A549 (cell line): ENCODE measurements at regions not wholly inside any gene's neighbourhood (a gene's known extent, or its start where the extent isn't known, plus 50 kb on each side); places are given as distances from the start of the nearest gene placed in this dataset.

ENCODE experiments used
- ATAC-seq, 2 experiments: fragments of 200-7000 bp in 1 of 2; fragments of >200 bp in 1 of 2; cut with Nextera tagmentation in 1 of 2; cut with Tn5 transposase in 1 of 2; 3 replicates each; pipeline versions ENCODE4 v1.8.0 to v1.9.1; 2018 to 2020; ENCODE audit warnings: mild to moderate bottlenecking in 1 of 2, moderate library complexity in 1 of 2
- CTCF ChIA-PET: fragments of 300-600 bp; sonication (Branson Sonifier 250); formaldehyde crosslinking; extraction: SDS; loops from one replicate; lab custom pipeline; 2021; ENCODE audit warnings: antibody characterized with exemption, inconsistent platforms; lab: Yijun Ruan, JAX
- POLR2A ChIA-PET: fragments of 350-600 bp; formaldehyde crosslinking; extraction: SDS; loops from one replicate; lab custom pipeline; 2021; ENCODE audit warnings: antibody characterized with exemption, inconsistent platforms; lab: Yijun Ruan, JAX
- DNase-seq, 2 experiments: peaks; one replicate each; pipeline versions ENCODE4 v3.0.0 to v3.0.0-alpha.2; 2011 to 2016; ENCODE audit warnings: low read depth in 1 of 2, low spot score in 1 of 2
- FAIRE-seq: peaks from 2 replicates; lab custom pipeline; 2011; peaks lifted over from hg19 to GRCh38; lab: Jason Lieb, UNC
- H3K27ac ChIP-seq, 2 experiments: fragments of >200 bp; sonication (Bioruptor Twin); formaldehyde crosslinking; 3 replicates each; pipeline ENCODE4 v1.5.1; 2016 to 2017
- H3K4me1 ChIP-seq: fragments of >200 bp; sonication (Bioruptor Twin); formaldehyde crosslinking; 3 replicates; pipeline ENCODE4 v1.6.1; 2016
- H3K4me2 ChIP-seq: fragments of >200 bp; sonication (Bioruptor Twin); formaldehyde crosslinking; 3 replicates; pipeline ENCODE4 v1.6.1; 2016
- H3K4me3 ChIP-seq: fragments of >200 bp; sonication (Bioruptor Twin); formaldehyde crosslinking; 3 replicates; pipeline ENCODE4 v1.5.1; 2016
- H3K9me3 ChIP-seq: fragments of >200 bp; sonication (Bioruptor Twin); formaldehyde crosslinking; 3 replicates; pipeline ENCODE4 v1.6.1; 2016
- BHLHE40 ChIP-seq: IDR thresholded peaks from 2 replicates; pipeline ENCODE4 v1.6.1; 2012; ENCODE audit warnings: low read depth, low read length, inconsistent platforms
- CEBPB ChIP-seq, 2 experiments: fragments of >200 bp in 1 of 2; sonication (Bioruptor Twin) in 1 of 2; formaldehyde crosslinking in 1 of 2; IDR thresholded peaks; 2 replicates each; pipeline ENCODE4 v1.6.1; 2012 to 2016
- EHMT2 ChIP-seq: fragments of 200-600 bp; sonication (generic); IDR thresholded peaks from 2 replicates; pipeline ENCODE4 v1.6.1; 2016; ENCODE audit warnings: antibody characterized with exemption, low read depth, mild to moderate bottlenecking, moderate library complexity
- FOSB ChIP-seq: fragments of 250-450 bp; sonication (Bioruptor Pico); IDR thresholded peaks from 2 replicates; pipeline ENCODE4 v1.5.0; 2020; ENCODE audit warnings: mild to moderate bottlenecking, moderate library complexity
- HDAC2 ChIP-seq: fragments of 200-600 bp; sonication (generic); IDR thresholded peaks from 2 replicates; pipeline ENCODE4 v1.6.1; 2016
- POLR2A ChIP-seq: IDR thresholded peaks from 2 replicates; pipeline ENCODE4 v1.6.1; 2012; ENCODE audit warnings: mild to moderate bottlenecking, low read length
- POLR2AphosphoS2 ChIP-seq: conservative IDR thresholded peaks from 2 replicates; pipeline ENCODE4 v1.6.1; 2012; ENCODE audit warnings: low read length, improper control_type of control experiment, inconsistent platforms
- RFX5 ChIP-seq: fragments of 450-650 bp; IDR thresholded peaks from 2 replicates; pipeline ENCODE4 v1.7.1; 2014; ENCODE audit warnings: antibody characterized with exemption, mild to moderate bottlenecking, moderate library complexity
- WGBS: methylation state at CpG from one replicate; pipeline ENCODE4 v1.1.6; 2017; ENCODE audit errors: missing lambda C conversion rate; 5-methylcytosine and 5-hydroxymethylcytosine counted together
- TF ChIP-seq, protein P1 (sequence below): fragments of >200 bp; sonication (Bioruptor Twin); formaldehyde crosslinking; IDR thresholded peaks from 3 replicates; pipeline ENCODE4 v1.5.1; 2016
- TF ChIP-seq, protein P2 (sequence below): IDR thresholded peaks from 2 replicates; pipeline ENCODE4 v1.6.1; 2012
- TF ChIP-seq, protein P3 (sequence below): fragments of >200 bp; sonication (Bioruptor Twin); formaldehyde crosslinking; IDR thresholded peaks from 3 replicates; pipeline ENCODE4 v1.6.1; 2016

DNA sequence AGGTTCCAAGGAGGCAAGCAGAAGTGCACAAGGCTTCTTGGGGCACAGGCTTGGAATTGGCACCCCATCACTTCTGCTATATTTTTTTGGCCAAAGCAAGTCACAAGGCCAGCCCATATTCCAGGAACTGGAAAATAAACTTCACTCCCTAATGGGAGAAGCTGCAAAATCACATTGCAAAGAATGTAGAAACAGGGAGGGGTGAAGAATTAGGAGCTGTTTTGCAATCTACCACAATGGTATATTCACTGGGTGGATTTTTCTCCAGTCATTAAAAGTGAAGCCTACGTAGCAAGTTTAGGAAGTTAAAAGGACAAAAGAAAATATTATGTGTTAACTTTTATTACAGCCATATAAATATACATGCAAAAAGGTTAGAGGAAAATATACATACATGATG lies 464.8 kb downstream of the COG6 start:
- H3K4me2 ChIP-seq, result no peak overlapping the region
- CTCF ChIA-PET, result no interaction called here
- H3K9me3 ChIP-seq, result peaks cover 8% of the 10 kb centered on the region; the same call in 1 of the 3 replicates
- POLR2A ChIA-PET, result no interaction called here
- H3K4me3 ChIP-seq, result no peak overlapping the region
- no peak overlapping the region for H3K27ac ChIP-seq
- 94% methylated on average over 1 of the region's 1 CpG for WGBS
- DNase-seq, result no peak
- H3K4me1 ChIP-seq, result peaks cover 23% of the 10 kb centered on the region
- FAIRE-seq, result no peak
- no peak for TF ChIP-seq POLR2A
- TF ChIP-seq CEBPB (IDR thresholded peaks at IDR 0.05), result no peak
- TF ChIP-seq, protein P1, sequence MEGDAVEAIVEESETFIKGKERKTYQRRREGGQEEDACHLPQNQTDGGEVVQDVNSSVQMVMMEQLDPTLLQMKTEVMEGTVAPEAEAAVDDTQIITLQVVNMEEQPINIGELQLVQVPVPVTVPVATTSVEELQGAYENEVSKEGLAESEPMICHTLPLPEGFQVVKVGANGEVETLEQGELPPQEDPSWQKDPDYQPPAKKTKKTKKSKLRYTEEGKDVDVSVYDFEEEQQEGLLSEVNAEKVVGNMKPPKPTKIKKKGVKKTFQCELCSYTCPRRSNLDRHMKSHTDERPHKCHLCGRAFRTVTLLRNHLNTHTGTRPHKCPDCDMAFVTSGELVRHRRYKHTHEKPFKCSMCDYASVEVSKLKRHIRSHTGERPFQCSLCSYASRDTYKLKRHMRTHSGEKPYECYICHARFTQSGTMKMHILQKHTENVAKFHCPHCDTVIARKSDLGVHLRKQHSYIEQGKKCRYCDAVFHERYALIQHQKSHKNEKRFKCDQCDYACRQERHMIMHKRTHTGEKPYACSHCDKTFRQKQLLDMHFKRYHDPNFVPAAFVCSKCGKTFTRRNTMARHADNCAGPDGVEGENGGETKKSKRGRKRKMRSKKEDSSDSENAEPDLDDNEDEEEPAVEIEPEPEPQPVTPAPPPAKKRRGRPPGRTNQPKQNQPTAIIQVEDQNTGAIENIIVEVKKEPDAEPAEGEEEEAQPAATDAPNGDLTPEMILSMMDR, result no peak
- TF ChIP-seq FOSB (CRISPR knock-in tag), result no peak
- no peak for ATAC-seq

DNA sequence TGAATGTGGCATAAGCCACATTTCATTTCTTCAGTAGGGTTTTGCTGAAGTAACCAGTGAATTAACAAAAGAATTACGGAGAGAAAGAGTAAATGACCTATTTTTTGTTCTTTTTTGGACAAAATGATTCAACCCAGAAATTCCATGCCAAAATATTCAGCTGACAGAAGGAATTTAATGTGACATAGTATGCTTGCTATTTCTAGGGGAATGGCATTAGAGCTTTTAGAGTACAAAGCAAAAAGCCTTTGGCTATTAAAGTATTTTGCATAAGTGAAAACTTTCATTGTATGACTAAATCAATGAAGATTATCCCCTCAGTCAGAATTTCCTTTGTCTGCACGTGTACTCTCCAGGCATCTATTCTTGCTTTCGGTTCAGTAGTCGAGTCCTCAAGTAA lies 465.3 kb downstream of the COG6 start:
- Histone ChIP-seq H3K4me3 (no peak overlapping the region), H3K9me3 (peaks cover 8% of the 10 kb centered on the region; the same call in 1 of the 3 replicates), H3K27ac (no peak overlapping the region), H3K4me2 (no peak overlapping the region), H3K4me1 (peaks cover 18% of the 10 kb centered on the region)
- DNase-seq, result no peak
- CTCF ChIA-PET, result no interaction called here
- TF ChIP-seq, protein P1, result no peak
- WGBS, result 84% methylated on average over 3 of the region's 4 CpGs
- POLR2A ChIA-PET, result no interaction called here
- no peak for FAIRE-seq
- ATAC-seq, result no peak

DNA sequence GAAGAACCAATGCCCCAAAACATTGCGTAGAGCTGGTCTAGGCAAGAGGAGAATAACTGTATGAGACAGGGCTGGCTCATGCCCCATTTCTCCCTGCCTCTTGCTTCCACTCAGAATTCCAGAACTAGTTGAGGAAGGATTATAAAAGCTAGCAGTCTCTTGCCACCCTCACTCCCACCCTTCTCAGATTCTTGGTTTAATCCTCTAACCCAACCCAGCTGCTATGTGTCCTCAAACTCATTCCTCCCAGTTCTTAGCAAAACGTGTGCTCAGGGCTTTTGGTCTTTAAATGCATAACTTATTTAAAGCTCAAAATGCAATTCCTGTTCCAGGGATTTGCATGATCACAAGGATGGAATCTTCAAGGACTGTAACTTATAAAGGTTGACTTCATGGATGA lies 466.3 kb downstream of the COG6 start:
- CTCF ChIA-PET, result no interaction called here
- no peak for TF ChIP-seq POLR2AphosphoS2
- TF ChIP-seq, protein P2, sequence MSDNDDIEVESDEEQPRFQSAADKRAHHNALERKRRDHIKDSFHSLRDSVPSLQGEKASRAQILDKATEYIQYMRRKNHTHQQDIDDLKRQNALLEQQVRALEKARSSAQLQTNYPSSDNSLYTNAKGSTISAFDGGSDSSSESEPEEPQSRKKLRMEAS, result no peak
- TF ChIP-seq BHLHE40, result no peak
- no peak for TF ChIP-seq EHMT2
- no peak for TF ChIP-seq FOSB (CRISPR knock-in tag)
- H3K4me1 ChIP-seq, result peaks cover 10% of the 10 kb centered on the region
- no peak overlapping the region for H3K4me3 ChIP-seq
- no peak overlapping the region for H3K4me2 ChIP-seq
- DNase-seq (no peak), ATAC-seq (no peak), FAIRE-seq (no peak)
- H3K27ac ChIP-seq, result no peak overlapping the region
- POLR2A ChIA-PET, result no interaction called here
- peaks cover 8% of the 10 kb centered on the region; the same call in 1 of the 3 replicates for H3K9me3 ChIP-seq
- WGBS, result 59% methylated on average over 2 of the region's 2 CpGs

DNA sequence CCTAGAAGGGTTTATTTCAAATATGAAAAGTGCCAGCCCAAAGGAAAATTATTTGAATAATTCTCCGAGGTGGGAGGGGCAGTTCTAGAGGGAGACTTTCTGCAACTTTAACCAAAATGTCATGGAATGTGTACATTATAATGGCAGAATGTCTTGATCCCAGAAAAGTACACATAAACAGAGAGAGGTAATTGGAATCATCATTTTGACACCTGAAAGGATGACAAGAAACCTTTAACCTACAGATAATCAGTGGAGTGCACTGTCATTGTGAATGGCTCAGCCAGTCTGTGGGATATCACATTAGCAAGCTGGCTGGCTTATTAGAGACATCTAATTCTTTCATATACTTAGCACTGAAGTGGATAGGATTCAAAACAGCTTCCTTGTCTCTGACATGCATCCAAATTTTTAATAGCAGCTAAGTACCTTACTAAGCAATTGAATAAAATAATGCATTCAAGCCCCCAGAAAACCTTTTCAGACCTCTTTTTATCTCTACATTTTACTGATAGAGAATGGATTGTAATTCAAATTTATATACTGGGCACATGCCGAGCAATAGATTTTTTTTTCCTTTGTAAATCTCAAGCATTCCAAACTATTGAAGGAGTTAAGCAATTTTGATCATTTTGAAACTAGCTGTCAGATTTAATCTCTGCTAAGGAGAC lies 468.6 kb downstream of the COG6 start:
- H3K4me1 ChIP-seq, result no peaks in the 10 kb centered on the region
- FAIRE-seq (no peak), DNase-seq (no peak), ATAC-seq (no peak)
- ChIA-PET CTCF (no interaction called here), POLR2A (no interaction called here)
- WGBS, result 58% methylated on average over 2 of the region's 2 CpGs
- H3K4me3 ChIP-seq, result no peak overlapping the region
- peaks cover 8% of the 10 kb centered on the region; the same call in 1 of the 3 replicates for H3K9me3 ChIP-seq
- no peak overlapping the region for H3K4me2 ChIP-seq
- H3K27ac ChIP-seq, result no peak overlapping the region
- no peak for TF ChIP-seq RFX5

DNA sequence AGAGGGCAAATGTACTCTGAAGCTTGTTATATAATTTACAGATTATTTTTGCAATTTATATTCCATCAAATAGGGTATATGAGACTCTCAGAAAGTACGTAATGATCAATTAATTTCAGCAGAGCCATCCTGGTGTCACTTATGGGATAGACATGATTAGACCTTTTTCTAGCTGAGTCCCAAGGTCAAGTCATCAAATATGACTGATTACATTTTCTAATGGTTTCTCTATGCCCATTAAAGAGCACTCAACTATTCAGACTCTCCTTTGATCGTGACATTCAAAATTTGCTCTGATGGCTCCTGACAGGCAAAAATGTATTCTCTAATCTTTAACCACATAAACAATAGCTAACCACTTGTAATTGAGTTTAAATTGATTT lies 469.2 kb downstream of the COG6 start:
- Histone ChIP-seq H3K4me1 (no peaks in the 10 kb centered on the region), H3K27ac (no peak overlapping the region), H3K4me2 (no peak overlapping the region), H3K4me3 (no peak overlapping the region), H3K9me3 (peaks cover 4% of the 10 kb centered on the region; the same call in 1 of the 3 replicates)
- FAIRE-seq (no peak), DNase-seq (no peak), ATAC-seq (no peak)
- no peak for TF ChIP-seq HDAC2
- TF ChIP-seq, protein P3, sequence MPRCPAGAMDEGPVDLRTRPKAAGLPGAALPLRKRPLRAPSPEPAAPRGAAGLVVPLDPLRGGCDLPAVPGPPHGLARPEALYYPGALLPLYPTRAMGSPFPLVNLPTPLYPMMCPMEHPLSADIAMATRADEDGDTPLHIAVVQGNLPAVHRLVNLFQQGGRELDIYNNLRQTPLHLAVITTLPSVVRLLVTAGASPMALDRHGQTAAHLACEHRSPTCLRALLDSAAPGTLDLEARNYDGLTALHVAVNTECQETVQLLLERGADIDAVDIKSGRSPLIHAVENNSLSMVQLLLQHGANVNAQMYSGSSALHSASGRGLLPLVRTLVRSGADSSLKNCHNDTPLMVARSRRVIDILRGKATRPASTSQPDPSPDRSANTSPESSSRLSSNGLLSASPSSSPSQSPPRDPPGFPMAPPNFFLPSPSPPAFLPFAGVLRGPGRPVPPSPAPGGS, result no peak
- CTCF ChIA-PET, result no interaction called here
- WGBS, result 82% methylated on average over 2 of the region's 2 CpGs
- POLR2A ChIA-PET, result no interaction called here
